K562 (cell line): ENCODE measurements at regions not wholly inside any gene's neighbourhood (a gene's known extent, or its start where the extent isn't known, plus 50 kb on each side); places are given as distances from the start of the nearest gene placed in this dataset.

ENCODE experiments used
- ATAC-seq: fragments of 200-7000 bp; cut with Tn5 transposase; 3 replicates; pipeline ENCODE4 v1.9.1; 2020; ENCODE audit warnings: moderate library complexity
- BruUV-seq: library from RNA; stranded (reverse); fragments of 400-500 nt; replicated peaks from 2 replicates; lab custom pipeline; 2021; lab: Mats Ljungman, UMichigan
- CTCF ChIA-PET: fragments of 300-600 bp; formaldehyde crosslinking; extraction: SDS; loops from one replicate; lab custom pipeline; 2021; ENCODE audit warnings: low intra/inter-chr PET ratio; lab: Yijun Ruan, JAX
- POLR2A ChIA-PET: fragments of 300-600, 350-650 bp; sonication (Branson Sonifier 250); formaldehyde crosslinking; extraction: SDS; loops from one replicate; lab custom pipeline; 2021; ENCODE audit warnings: antibody characterized with exemption, inconsistent platforms; lab: Yijun Ruan, JAX
- DNase-seq, 4 experiments: peaks; one replicate each; pipeline versions ENCODE4 v3.0.0 to v3.0.0-alpha.2; 2011 to 2018; ENCODE audit warnings: low spot score in 3 of 4, mixed read lengths in 3 of 4; ENCODE audit errors: extremely low read depth in 1 of 4
- FAIRE-seq: peaks from 2 replicates; lab custom pipeline; 2011; peaks lifted over from hg19 to GRCh38; lab: Jason Lieb, UNC
- H2AFZ ChIP-seq: 2 replicates; pipeline ENCODE4 v1.6.0; 2011; ENCODE audit warnings: low read depth, low read length, control low read depth, inconsistent platforms
- H3K27ac ChIP-seq: fragments of 200-600 bp; 3 replicates; pipeline ENCODE4 v1.8.0; 2011; ENCODE audit warnings: low read depth, mild to moderate bottlenecking, control low read depth, inconsistent platforms, low read length, moderate library complexity, mixed read lengths; ENCODE audit errors: extremely low read depth
- H3K27me3 ChIP-seq, 2 experiments: fragments of 300-600 bp in 1 of 2; 2 replicates in 1 of 2; 3 replicates in 1 of 2; pipeline versions ENCODE4 v1.6.0 to v1.8.0; 2011; ENCODE audit warnings: inconsistent platforms in 2 of 2, low read length in 2 of 2, mild to moderate bottlenecking in 1 of 2, mixed read lengths in 1 of 2, moderate library complexity in 1 of 2; ENCODE audit not compliant: control insufficient read depth in 2 of 2, insufficient read depth in 2 of 2
- H3K36me3 ChIP-seq: fragments of 300-600 bp; 3 replicates; pipeline ENCODE4 v1.8.0; 2011; ENCODE audit warnings: mild to moderate bottlenecking, low read length, inconsistent platforms; ENCODE audit not compliant: control insufficient read depth, insufficient read depth
- H3K4me1 ChIP-seq, 2 experiments: fragments of 200-600 bp in 1 of 2; replicated peaks in 1 of 2; 2 replicates in 1 of 2; 3 replicates in 1 of 2; pipeline versions ENCODE4 v1.5.1 to v1.8.0; 2011; ENCODE audit warnings: inconsistent platforms in 2 of 2, low read length in 2 of 2, mild to moderate bottlenecking in 1 of 2, mixed read lengths in 1 of 2, moderate library complexity in 1 of 2; ENCODE audit not compliant: control insufficient read depth in 2 of 2, insufficient read depth in 2 of 2
- H3K4me2 ChIP-seq: 2 replicates; pipeline ENCODE4 v1.6.1; 2011; ENCODE audit warnings: low read length, control low read depth, inconsistent platforms, mixed read lengths; ENCODE audit not compliant: insufficient read depth
- H3K4me3 ChIP-seq: fragments of 200-600 bp; sonication (generic), shearing (Covaris generic); 2 replicates; pipeline ENCODE4 v1.5.1; 2016; ENCODE audit warnings: control low read depth, inconsistent platforms
- H3K79me2 ChIP-seq: fragments of 200-600 bp; 3 replicates; pipeline ENCODE4 v1.8.0; 2011; ENCODE audit warnings: low read length, inconsistent platforms; ENCODE audit not compliant: control insufficient read depth, insufficient read depth
- H3K9ac ChIP-seq, 2 experiments: 2 replicates each; pipeline versions ENCODE4 v1.6.0 to v1.6.1; 2011; ENCODE audit warnings: low read depth in 2 of 2, low read length in 2 of 2, control low read depth in 1 of 2, inconsistent platforms in 1 of 2, mild to moderate bottlenecking in 1 of 2, mixed read lengths in 1 of 2; ENCODE audit not compliant: insufficient read depth in 1 of 2
- H3K9me1 ChIP-seq: one replicate; pipeline ENCODE4 v1.6.0; 2011; ENCODE audit warnings: inconsistent platforms, mild to moderate bottlenecking, low read length, moderate library complexity; ENCODE audit not compliant: control insufficient read depth, insufficient read depth
- H3K9me3 ChIP-seq: replicated peaks from 2 replicates; pipeline ENCODE4 v1.5.1; 2011; ENCODE audit warnings: low read depth, low read length, inconsistent platforms; ENCODE audit not compliant: control insufficient read depth, insufficient read depth
- H4K20me1 ChIP-seq: replicated peaks from 2 replicates; pipeline ENCODE4 v1.6.1; 2011; ENCODE audit warnings: low read length, inconsistent platforms, mixed read lengths; ENCODE audit not compliant: control insufficient read depth, insufficient read depth
- DIDO1 ChIP-seq: fragments of 450-650 bp; IDR thresholded peaks from 2 replicates; pipeline ENCODE4 v1.6.1; 2016; ENCODE audit warnings: low read depth, missing biosample characterization, missing genetic modification characterization
- ID3 ChIP-seq, 2 experiments: fragments of 250-450 bp in 1 of 2; fragments of 450-650 bp in 1 of 2; sonication (Bioruptor Pico) in 1 of 2; IDR thresholded peaks; 2 replicates each; pipeline versions ENCODE4 v1.6.1 to v1.8.0; 2016 to 2021; ENCODE audit warnings: mild to moderate bottlenecking in 2 of 2, moderate library complexity in 2 of 2, missing compliant biosample characterization in 1 of 2, missing genetic modification characterization in 1 of 2
- NKRF ChIP-seq: fragments of 450-650 bp; IDR thresholded peaks from 2 replicates; pipeline ENCODE4 v1.6.1; 2016; ENCODE audit warnings: borderline replicate concordance
- PML ChIP-seq: IDR thresholded peaks from 2 replicates; pipeline ENCODE4 v1.6.1; 2012; ENCODE audit warnings: low read length, inconsistent platforms
- RBM17 ChIP-seq: fragments of 200-400 bp; formaldehyde crosslinking; IDR thresholded peaks from 2 replicates; pipeline ENCODE4 v1.6.1; 2017; ENCODE audit warnings: low read depth, mild to moderate bottlenecking, low read length, borderline replicate concordance
- RBM34 ChIP-seq: fragments of 200-400 bp; formaldehyde crosslinking; IDR thresholded peaks from 2 replicates; pipeline ENCODE4 v1.6.1; 2018; ENCODE audit warnings: low read length, borderline replicate concordance; ENCODE audit not compliant: insufficient read depth
- ZNF316 ChIP-seq: fragments of 450-650 bp; IDR thresholded peaks from 2 replicates; pipeline ENCODE4 v1.6.1; 2016
- ZNF436 ChIP-seq: fragments of 250-450, 450-650 bp; sonication (Bioruptor Pico); formaldehyde crosslinking; IDR thresholded peaks from 2 replicates; pipeline ENCODE4 v1.7.0; 2020; ENCODE audit warnings: mild to moderate bottlenecking
- ZSCAN29 ChIP-seq: fragments of 450-650 bp; IDR thresholded peaks from 2 replicates; pipeline ENCODE4 v1.6.1; 2017
- WGBS: fragments of 100-300 bp; shearing (Covaris generic); methylation state at CpG from one replicate; pipeline ENCODE4 v1.1.6; 2016; ENCODE audit warnings: low coverage, mixed read lengths; ENCODE audit not compliant: insufficient coverage; ENCODE audit errors: missing lambda C conversion rate; 5-methylcytosine and 5-hydroxymethylcytosine counted together
- in situ Hi-C: fragments of 300-500 bp; cut with MboI; formaldehyde crosslinking; loops from 4 replicates; pipeline ENCODE4 v1.15.0; 2018; ENCODE audit warnings: inconsistent platforms, mixed read lengths
- intact Hi-C: fragments of 100-400 bp; cut with micrococcal nuclease; formaldehyde crosslinking; loops from 2 replicates; pipeline ENCODE4 v1.14.2; 2022

GRCh38 chr2:67201521-67201920 lies 195.6 kb upstream of the ETAA1 start (continued):
- TF ChIP-seq DIDO1, result no peak
- no peak for TF ChIP-seq RBM17
- no peak for TF ChIP-seq ID3 (CRISPR knock-in tag; IDR thresholded peaks at IDR 0.05)
- no peak for TF ChIP-seq ID3 (tag; IDR thresholded peaks at IDR 0.05)
- no peak for TF ChIP-seq ZNF436 (CRISPR knock-in tag)
- TF ChIP-seq ZSCAN29, result no peak
- TF ChIP-seq NKRF, result no peak
- no peak for TF ChIP-seq PML

DNA sequence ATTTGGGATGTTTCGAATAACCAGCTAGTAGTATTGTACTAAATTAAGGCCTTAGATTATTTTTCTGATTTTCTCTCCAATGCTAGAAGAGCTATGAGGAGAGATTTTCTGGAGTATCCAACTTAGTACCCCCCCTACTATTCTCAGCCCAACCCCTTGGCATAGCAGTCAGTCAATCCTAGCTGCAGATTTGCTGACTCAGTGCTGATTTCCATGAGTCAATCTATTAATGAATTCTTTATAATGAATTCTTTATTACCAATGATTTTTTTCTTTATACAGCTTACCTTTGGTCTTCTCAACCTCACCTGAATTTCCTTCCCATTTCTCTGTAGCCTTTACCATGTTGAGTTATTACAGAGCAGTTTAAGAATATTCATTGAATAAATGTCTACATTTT lies 192.8 kb upstream of the ETAA1 start:
- intact Hi-C loops, result no loop called here
- ATAC-seq, result no peak
- peak; percentile 21; the same call in 1 of the 2 replicates for TF ChIP-seq ZNF316
- no peak for TF ChIP-seq RBM34
- CTCF ChIA-PET, result no interaction called here
- H4K20me1 ChIP-seq, result no peaks in the 10 kb centered on the region
- H3K4me1 ChIP-seq, result no peaks in the 10 kb centered on the region
- H3K9me1 ChIP-seq, result no peaks in the 10 kb centered on the region
- no peak overlapping the region for H3K27ac ChIP-seq
- H3K79me2 ChIP-seq, result no peaks in the 10 kb centered on the region
- DNase-seq, result no peak
- no peaks in the 10 kb centered on the region for H3K27me3 ChIP-seq
- WGBS, result 0% methylated on average over 1 of the region's 1 CpG
- POLR2A ChIA-PET, result interaction anchor here (0.6 kb wide), 1 partner anchor 103 kb away, joined by 3 read pairs; no protein-coding TSS in a partner anchor
- no peak overlapping the region for H3K4me3 ChIP-seq
- no peaks in the 10 kb centered on the region for H3K9me3 ChIP-seq
- H2AFZ ChIP-seq, result no peak overlapping the region
- in situ Hi-C loops, result no loop called here
- BruUV-seq, result no TSS peak
- FAIRE-seq, result no peak
- no peak overlapping the region for H3K4me2 ChIP-seq
- H3K9ac ChIP-seq, result no peak overlapping the region
- no peaks in the 10 kb centered on the region for H3K36me3 ChIP-seq
